Spleen (tissue), 11 donors: ENCODE measurements at regions not wholly inside any gene's neighbourhood (a gene's known extent, or its start where the extent isn't known, plus 50 kb on each side); places are given as distances from the start of the nearest gene placed in this dataset.

Experiments
- DNase-seq: peaks from one replicate; pipeline ENCODE4 v3.0.0-alpha.2; 2020
- H3K27ac ChIP-seq, 8 donors: fragments of 200-600 bp; sonication (generic) in 7 of 8; 1 replicate in 4 of 8; 2 replicates in 4 of 8; pipeline versions ENCODE4 v1.5.0 to v1.8.0; 2016 to 2021; ENCODE audit warnings: inconsistent platforms in 4 of 8, mild to moderate bottlenecking in 4 of 8, moderate library complexity in 1 of 8
- H3K27me3 ChIP-seq, 7 donors: fragments of 200-600 bp; sonication (generic) in 6 of 7; replicated peaks in 1 of 7; 1 replicate in 4 of 7; 2 replicates in 3 of 7; pipeline versions ENCODE4 v1.5.0 to v1.8.0; 2016 to 2021; ENCODE audit warnings: inconsistent platforms in 3 of 7, mild to moderate bottlenecking in 1 of 7
- H3K36me3 ChIP-seq, 6 donors: fragments of 200-600 bp; sonication (generic) in 5 of 6; 1 replicate in 4 of 6; 2 replicates in 2 of 6; pipeline versions ENCODE4 v1.5.0 to v1.8.0; 2016 to 2021; ENCODE audit warnings: inconsistent platforms in 2 of 6
- H3K4me1 ChIP-seq, 6 donors: fragments of 200-600 bp; sonication (generic) in 5 of 6; 1 replicate in 3 of 6; 2 replicates in 3 of 6; pipeline versions ENCODE4 v1.5.0 to v1.8.0; 2016 to 2021; ENCODE audit warnings: inconsistent platforms in 3 of 6
- H3K4me3 ChIP-seq, 8 donors: fragments of 200-600 bp; sonication (generic) in 7 of 8; 1 replicate in 4 of 8; 2 replicates in 4 of 8; pipeline versions ENCODE4 v1.5.0 to v1.8.0; 2016 to 2021; ENCODE audit warnings: inconsistent platforms in 4 of 8, mild to moderate bottlenecking in 4 of 8, moderate library complexity in 2 of 8
- H3K9me3 ChIP-seq, 8 donors: fragments of 200-600 bp; sonication (generic) in 7 of 8; 1 replicate in 4 of 8; 2 replicates in 4 of 8; pipeline versions ENCODE4 v1.5.0 to v1.8.0; 2016 to 2021; ENCODE audit warnings: inconsistent platforms in 4 of 8
- CTCF ChIP-seq, 11 experiments: fragments of 200-600 bp in 7 of 11; fragments of 450-650 bp in 4 of 11; sonication (generic) in 4 of 11; IDR thresholded peaks in 8 of 11; conservative IDR thresholded peaks in 3 of 11; 1 replicate in 7 of 11; 2 replicates in 4 of 11; pipeline versions ENCODE4 v1.4.0 to v1.8.0; 2016 to 2021; ENCODE audit warnings: antibody characterized with exemption in 11 of 11, inconsistent platforms in 4 of 11, mild to moderate bottlenecking in 1 of 11
- POLR2A ChIP-seq, 3 donors: fragments of 450-650 bp; IDR thresholded peaks; one replicate each; pipeline ENCODE4 v1.5.1; 2017; ENCODE audit warnings: antibody characterized with exemption in 3 of 3, mild to moderate bottlenecking in 1 of 3
- POLR2AphosphoS5 ChIP-seq, 3 donors: sonication (generic); formaldehyde crosslinking; IDR thresholded peaks; one replicate each; pipeline ENCODE4 v1.5.1; 2017; ENCODE audit warnings: antibody characterized with exemption in 3 of 3
- WGBS, 5 donors: extraction: QIAGEN DNeasy Blood & Tissue Kit in 3 of 5; methylation state at CpG; one replicate each; pipeline versions ENCODE4 v1.1.5 to v1.1.7; 2013 to 2018; 5-methylcytosine and 5-hydroxymethylcytosine counted together
- intact Hi-C: fragments of 100-400 bp; cut with DNase I; formaldehyde crosslinking; loops from one replicate; pipeline ENCODE4 v1.15.0; 2023; ENCODE audit warnings: low total_unique reads
- donor health status: healthy with polysubstance abuse.
- donor health status: DM: no; HTN: no; CAD: no; lungs with moderate emphysema.
- donor health status: DM: no; HTN: no; CAD: no.
- donor health status: Bipolar disorder and iron deficiency.
- donor health status: healthy.
- donor health status: DM: no; HTN: no; CAD: no.
- donor health status: DM: yes; HTN: yes; CAD: no.

- no peaks in the 10 kb centered on the region for H3K27me3 ChIP-seq
- no peak for DNase-seq
- peaks cover 0 to 9% (median 0%) of the 10 kb centered on the region in 8 donors for H3K9me3 ChIP-seq
- no peak overlapping the region for H3K27ac ChIP-seq
- whole genome bisulfite sequencing, 5 donors = 70 to 84% (median 83%) methylated on average over 1 of the region's 1 CpG
- H3K4me3 ChIP-seq = no peak overlapping the region
- intact Hi-C loops = no loop called here
- TF ChIP-seq CTCF (IDR thresholded peaks at IDR 0.05 in 8 of 11, conservative IDR thresholded peaks at IDR 0.05 in 3 of 11) = no peak
- TF ChIP-seq POLR2A (IDR thresholded peaks at IDR 0.05) = no peak
- no peak for TF ChIP-seq POLR2AphosphoS5 (IDR thresholded peaks at IDR 0.05)
- no peaks in the 10 kb centered on the region for H3K36me3 ChIP-seq
- H3K4me1 ChIP-seq = peaks cover 0 to 8% (median 0%) of the 10 kb centered on the region in 6 donors
Observed at GRCh38 chr9:105854026-105854782, 159.9 kb downstream of the TMEM38B start.

GRCh38 chr9:105854783-105855724, 160.7 kb downstream of the TMEM38B start:
- no peak overlapping the region for H3K27ac ChIP-seq
- H3K36me3 ChIP-seq = no peaks in the 10 kb centered on the region
- 82 to 88% (median 86%) methylated on average over 3 of the region's 3 CpGs for WGBS, 5 donors
- peaks cover 0 to 9% (median 0%) of the 10 kb centered on the region in 8 donors for H3K9me3 ChIP-seq
- no peak for DNase-seq
- intact Hi-C loops = no loop called here
- TF ChIP-seq POLR2A (IDR thresholded peaks at IDR 0.05) = no peak
- no peak for TF ChIP-seq POLR2AphosphoS5 (IDR thresholded peaks at IDR 0.05)
- no peak for TF ChIP-seq CTCF (IDR thresholded peaks at IDR 0.05 in 8 of 11, conservative IDR thresholded peaks at IDR 0.05 in 3 of 11)
- no peak overlapping the region for H3K4me3 ChIP-seq
- peaks cover 0 to 8% (median 0%) of the 10 kb centered on the region in 6 donors for H3K4me1 ChIP-seq
- no peaks in the 10 kb centered on the region for H3K27me3 ChIP-seq

GRCh38 chr9:105855987-105856386, 161.6 kb downstream of the TMEM38B start:
- peaks cover 0 to 8% (median 0%) of the 10 kb centered on the region in 6 donors for H3K4me1 ChIP-seq
- intact Hi-C loops = no loop called here
- H3K36me3 ChIP-seq = no peaks in the 10 kb centered on the region
- no peak overlapping the region for H3K4me3 ChIP-seq
- no peaks in the 10 kb centered on the region for H3K27me3 ChIP-seq
- no peak overlapping the region for H3K27ac ChIP-seq
- 83 to 94% (median 91%) methylated on average over 3 of the region's 3 CpGs for WGBS, 5 donors
- H3K9me3 ChIP-seq = peaks cover 0 to 9% (median 0%) of the 10 kb centered on the region in 8 donors
- no peak for TF ChIP-seq CTCF (IDR thresholded peaks at IDR 0.05 in 8 of 11, conservative IDR thresholded peaks at IDR 0.05 in 3 of 11)
- no peak for TF ChIP-seq POLR2AphosphoS5 (IDR thresholded peaks at IDR 0.05)
- TF ChIP-seq POLR2A (IDR thresholded peaks at IDR 0.05) = no peak
- no peak for DNase-seq
